ENCODE measurements at regions not wholly inside any gene's neighbourhood (a gene's known extent, or its start where the extent isn't known, plus 50 kb on each side); places are given as distances from the start of the nearest gene placed in this dataset.

- no peak overlapping the region for H2AFZ ChIP-seq
- POLR2A ChIA-PET (ENCODE audit: unreplicated experiment), result no interaction called here
- H3K27me3 ChIP-seq (ENCODE audit: insufficient read depth, low read depth), result no peaks in the 10 kb centered on the region
- no peak for DNase-seq
- intact Hi-C loops (cut with micrococcal nuclease; ENCODE audit: unreplicated experiment), result no loop called here
- no peaks in the 10 kb centered on the region for H3K79me2 ChIP-seq (ENCODE audit: low read depth)
- no peaks in the 10 kb centered on the region for H3F3A ChIP-seq (ENCODE audit: insufficient read depth, low read depth)
- H4K20me1 ChIP-seq (ENCODE audit: insufficient read depth), result no peaks in the 10 kb centered on the region
- no peaks in the 10 kb centered on the region for H3K9me2 ChIP-seq (ENCODE audit: insufficient read depth)
- H3K9me3 ChIP-seq (ENCODE audit: insufficient read depth, low read depth), result peaks cover under 1% of the 10 kb centered on the region; the same call in 1 of the 2 replicates
- CTCF ChIA-PET, result no interaction called here
- H3K27ac ChIP-seq, result no peak overlapping the region
- TF ChIP-seq CTCF (conservative IDR thresholded peaks at IDR 0.05), result no peak
- TF ChIP-seq EZH2 (IDR thresholded peaks at IDR 0.05; ENCODE audit: low read depth), result no peak
- no peak overlapping the region for H3K4me2 ChIP-seq
- no TSS peak for BruUV-seq (replicated peaks)
- no peaks in the 10 kb centered on the region for H3K36me3 ChIP-seq (ENCODE audit: low read depth)
- no peak overlapping the region for H3K4me3 ChIP-seq
- peaks cover 6% of the 10 kb centered on the region for H3K4me1 ChIP-seq (replicated peaks; ENCODE audit: insufficient read depth)
These were observed 441.1 kb upstream of the JARID2 start for GRCh38 chr6:14804785-14805210.

- intact Hi-C loops (cut with micrococcal nuclease; ENCODE audit: unreplicated experiment), result no loop called here
- CTCF ChIA-PET, result no interaction called here
- no peaks in the 10 kb centered on the region for H3F3A ChIP-seq (ENCODE audit: insufficient read depth, low read depth)
These were observed 439.8 kb upstream of the JARID2 start for GRCh38 chr6:14806101-14806500.

GRCh38 chr6:14807130-14807529 lies 438.7 kb upstream of the JARID2 start:
- CTCF ChIA-PET, result interaction anchor here (0.7 kb wide), 1 partner anchor 13 kb away, joined by 3 read pairs; no protein-coding TSS in a partner anchor
- BruUV-seq (replicated peaks), result no TSS peak
- H4K20me1 ChIP-seq (ENCODE audit: insufficient read depth), result no peaks in the 10 kb centered on the region

More at GRCh38 chr6:14806101-14806500, 439.8 kb upstream of the JARID2 start:
- no TSS peak for BruUV-seq (replicated peaks)
- Histone ChIP-seq H3K36me3 (ENCODE audit: low read depth) (no peaks in the 10 kb centered on the region), H3K9me3 (ENCODE audit: insufficient read depth, low read depth) (no peaks in the 10 kb centered on the region), H3K4me2 (no peak overlapping the region), H3K4me1 (replicated peaks; ENCODE audit: insufficient read depth) (no peaks in the 10 kb centered on the region), H3K4me3 (no peak overlapping the region), H3K9me2 (ENCODE audit: insufficient read depth) (no peaks in the 10 kb centered on the region), H3K27ac (no peak overlapping the region), H3K79me2 (ENCODE audit: low read depth) (no peaks in the 10 kb centered on the region), H3K27me3 (ENCODE audit: insufficient read depth, low read depth) (no peaks in the 10 kb centered on the region), H2AFZ (no peak overlapping the region), H4K20me1 (ENCODE audit: insufficient read depth) (no peaks in the 10 kb centered on the region)
- DNase-seq, result no peak
- POLR2A ChIA-PET (ENCODE audit: unreplicated experiment), result no interaction called here
- TF ChIP-seq EZH2 (IDR thresholded peaks at IDR 0.05; ENCODE audit: low read depth) (no peak), CTCF (conservative IDR thresholded peaks at IDR 0.05) (no peak)

More at GRCh38 chr6:14807130-14807529, 438.7 kb upstream of the JARID2 start:
- H3K9me2 ChIP-seq (ENCODE audit: insufficient read depth), result no peaks in the 10 kb centered on the region
- no peak overlapping the region for H3K4me3 ChIP-seq
- intact Hi-C loops (cut with micrococcal nuclease; ENCODE audit: unreplicated experiment), result no loop called here
- no peak overlapping the region for H2AFZ ChIP-seq
- H3K9me3 ChIP-seq (ENCODE audit: insufficient read depth, low read depth), result no peaks in the 10 kb centered on the region
- no peak overlapping the region for H3K4me2 ChIP-seq
- TF ChIP-seq EZH2 (IDR thresholded peaks at IDR 0.05; ENCODE audit: low read depth) (no peak), CTCF (conservative IDR thresholded peaks at IDR 0.05) (no peak)
- no peaks in the 10 kb centered on the region for H3K27me3 ChIP-seq (ENCODE audit: insufficient read depth, low read depth)
- DNase-seq, result no peak
- no peaks in the 10 kb centered on the region for H3K79me2 ChIP-seq (ENCODE audit: low read depth)
- no peaks in the 10 kb centered on the region for H3K36me3 ChIP-seq (ENCODE audit: low read depth)
- H3F3A ChIP-seq (ENCODE audit: insufficient read depth, low read depth), result no peaks in the 10 kb centered on the region
- POLR2A ChIA-PET (ENCODE audit: unreplicated experiment), result no interaction called here
- H3K27ac ChIP-seq, result no peak overlapping the region
- no peaks in the 10 kb centered on the region for H3K4me1 ChIP-seq (replicated peaks; ENCODE audit: insufficient read depth)
